ENCODE measurements at regions not wholly inside any gene's neighbourhood (a gene's known extent, or its start where the extent isn't known, plus 50 kb on each side); places are given as distances from the start of the nearest gene placed in this dataset.
"Not testable (repeated sequence)": the region's sequence is repeated elsewhere in the genome, so short reads cannot be mapped to it uniquely, and the experiment has no call there.

- DNase-seq: not testable (repeated sequence)
These were observed 131.9 kb downstream of the CWH43 start for GRCh38 chr4:49117951-49118350.

DNA sequence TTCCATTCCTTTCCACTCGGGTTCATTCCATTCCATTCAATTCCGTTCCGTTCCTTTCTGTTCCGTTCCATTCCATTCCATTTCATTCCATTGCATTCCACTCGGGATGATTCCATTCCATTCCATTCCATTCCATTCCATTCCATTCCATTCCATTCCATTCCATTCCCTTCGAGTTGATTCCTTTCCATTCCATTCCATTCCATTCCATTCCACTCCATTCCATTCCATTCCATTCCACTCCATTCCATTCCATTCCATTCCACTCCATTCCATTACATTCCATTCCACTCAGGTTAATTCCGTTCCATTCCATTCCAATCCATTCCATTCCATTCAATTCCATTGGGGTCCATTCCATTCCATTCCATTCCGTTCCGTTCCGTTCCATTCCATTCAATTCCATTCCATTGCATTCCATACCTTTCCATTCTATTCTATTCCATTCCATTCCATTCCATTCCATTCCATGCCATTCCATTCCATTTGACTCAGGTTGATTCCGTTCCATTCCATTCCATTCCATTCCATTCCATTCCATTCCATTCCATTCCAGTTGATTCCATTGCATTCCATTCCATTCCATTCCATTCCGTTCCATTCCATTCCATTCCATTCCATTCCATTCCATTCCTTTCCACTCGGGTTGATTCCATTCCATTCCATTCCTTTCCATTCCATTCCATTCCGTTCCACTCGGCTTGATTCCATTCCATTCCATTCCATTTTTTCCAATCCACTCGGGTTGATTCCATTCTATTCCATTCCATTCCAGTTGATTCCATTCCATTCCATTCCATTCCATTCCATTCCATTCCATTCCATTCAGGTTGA is 132.5 kb downstream of the CWH43 start:
- DNase-seq: not testable (repeated sequence)

GRCh38 chr4:49119345-49119744 is 133.3 kb downstream of the CWH43 start:
- not testable (repeated sequence) for DNase-seq

DNA sequence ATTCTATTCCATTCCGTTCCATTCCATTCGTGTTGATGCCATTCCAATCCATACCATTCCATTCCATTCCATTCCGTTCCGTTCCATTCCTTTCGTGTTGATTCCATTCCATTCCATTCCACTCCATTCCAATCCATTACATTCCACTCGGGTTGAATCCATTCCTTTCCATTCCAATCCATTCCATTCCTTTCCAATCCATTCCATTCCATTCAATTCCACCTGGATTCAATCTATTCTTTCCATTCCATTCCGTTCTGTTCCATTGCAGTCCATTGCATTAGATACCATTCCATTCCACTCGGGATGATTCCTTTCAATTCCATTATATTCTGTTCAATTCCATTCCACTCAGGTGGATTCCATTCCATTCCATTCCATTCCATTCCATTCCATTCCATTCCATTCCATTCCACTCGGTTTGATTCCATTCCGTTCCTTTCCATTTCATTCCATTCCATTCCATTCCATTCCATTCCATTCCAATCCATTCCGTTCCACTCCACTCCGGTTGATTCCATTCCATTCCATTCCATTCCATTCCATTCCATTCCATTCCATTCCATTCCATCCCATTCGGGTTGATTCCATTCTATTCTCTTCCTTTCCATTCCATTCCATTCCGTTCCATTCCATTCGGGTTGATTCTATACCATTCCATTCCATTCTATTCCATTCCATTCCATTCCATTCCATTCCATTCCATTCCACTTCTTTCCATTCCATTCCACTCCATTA is 134.1 kb downstream of the CWH43 start:
- not testable (repeated sequence) for DNase-seq

- DNase-seq: not testable (repeated sequence)
These were observed 134.7 kb downstream of the CWH43 start for GRCh38 chr4:49120804-49121203.

- not testable (repeated sequence) for DNase-seq
These were observed 140.4 kb downstream of the CWH43 start for GRCh38 chr4:49126443-49126842.

DNA sequence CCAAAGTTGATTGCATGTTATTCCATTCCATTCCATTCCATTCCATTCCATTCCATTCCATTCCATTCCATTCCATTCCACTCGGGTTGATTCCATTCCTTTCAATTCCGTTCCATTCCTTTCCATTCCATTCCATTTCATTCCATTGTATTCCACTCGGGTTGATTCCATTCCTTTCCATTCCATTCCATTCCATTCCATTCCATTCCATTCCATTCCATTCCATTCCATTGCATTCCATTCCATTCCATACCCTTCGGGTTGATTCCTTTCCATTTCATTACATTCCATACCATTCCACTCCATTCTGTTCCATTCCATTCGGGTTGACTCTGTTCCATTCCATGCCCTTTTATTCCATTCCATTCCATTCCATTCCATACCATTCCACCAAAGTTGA is 140.8 kb downstream of the CWH43 start:
- DNase-seq: not testable (repeated sequence)

- DNase-seq: not testable (repeated sequence)
These were observed 143.3 kb downstream of the CWH43 start for GRCh38 chr4:49129385-49129784.

GRCh38 chr4:49129870-49130269 is 143.8 kb downstream of the CWH43 start:
- not testable (repeated sequence) for DNase-seq

DNA sequence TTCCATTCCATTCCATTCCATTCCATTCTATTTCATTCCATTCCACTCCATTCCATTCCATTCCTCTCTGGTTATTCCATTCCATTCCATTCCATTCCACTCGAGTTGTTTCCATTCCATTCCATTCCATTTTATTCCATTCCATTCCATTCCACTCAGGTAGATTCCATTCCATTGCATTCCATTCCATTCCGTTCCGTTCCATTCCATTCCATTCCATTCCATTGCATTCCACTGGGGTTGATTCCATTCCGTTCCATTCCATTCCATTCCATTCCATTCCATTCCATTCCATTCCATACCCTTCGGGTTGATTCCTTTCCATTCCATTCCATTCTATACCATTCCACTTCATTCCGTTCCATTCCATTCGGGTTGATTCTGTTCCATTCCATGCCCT is 144.6 kb downstream of the CWH43 start:
- DNase-seq: not testable (repeated sequence)

- not testable (repeated sequence) for DNase-seq
These were observed 151.0 kb downstream of the CWH43 start for GRCh38 chr4:49137043-49137442.

DNA sequence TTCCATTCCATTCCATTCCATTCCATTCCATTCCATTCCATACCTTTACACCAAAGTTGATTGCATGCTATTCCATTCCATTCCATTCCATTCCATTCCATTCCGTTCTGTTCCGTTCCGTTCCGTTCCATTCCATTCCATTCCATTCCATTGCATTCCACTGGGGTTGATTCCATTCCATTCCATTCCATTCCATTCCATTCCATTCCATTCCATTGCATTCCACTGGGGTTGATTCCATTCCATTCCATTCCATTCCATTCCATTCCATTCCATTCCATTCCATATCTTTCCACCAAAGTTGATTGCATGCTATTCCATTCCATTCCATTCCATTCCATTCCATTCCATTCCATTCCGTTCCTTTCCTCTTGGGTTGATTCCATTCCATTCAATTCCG is 151.9 kb downstream of the CWH43 start:
- DNase-seq: not testable (repeated sequence)

- DNase-seq: not testable (repeated sequence)
These were observed 152.7 kb downstream of the CWH43 start for GRCh38 chr4:49138818-49139217.

GRCh38 chr4:49139513-49139912 is 153.4 kb downstream of the CWH43 start:
- not testable (repeated sequence) for DNase-seq

GRCh38 chr4:49140351-49140750 is 154.3 kb downstream of the CWH43 start:
- not testable (repeated sequence) for DNase-seq

- not testable (repeated sequence) for DNase-seq
These were observed 155.9 kb downstream of the CWH43 start for GRCh38 chr4:49141955-49142354.

GRCh38 chr4:49147143-49147542 is 161.1 kb downstream of the CWH43 start:
- not testable (repeated sequence) for DNase-seq

GRCh38 chr4:49147596-49147995 is 161.5 kb downstream of the CWH43 start:
- DNase-seq: not testable (repeated sequence)

DNA sequence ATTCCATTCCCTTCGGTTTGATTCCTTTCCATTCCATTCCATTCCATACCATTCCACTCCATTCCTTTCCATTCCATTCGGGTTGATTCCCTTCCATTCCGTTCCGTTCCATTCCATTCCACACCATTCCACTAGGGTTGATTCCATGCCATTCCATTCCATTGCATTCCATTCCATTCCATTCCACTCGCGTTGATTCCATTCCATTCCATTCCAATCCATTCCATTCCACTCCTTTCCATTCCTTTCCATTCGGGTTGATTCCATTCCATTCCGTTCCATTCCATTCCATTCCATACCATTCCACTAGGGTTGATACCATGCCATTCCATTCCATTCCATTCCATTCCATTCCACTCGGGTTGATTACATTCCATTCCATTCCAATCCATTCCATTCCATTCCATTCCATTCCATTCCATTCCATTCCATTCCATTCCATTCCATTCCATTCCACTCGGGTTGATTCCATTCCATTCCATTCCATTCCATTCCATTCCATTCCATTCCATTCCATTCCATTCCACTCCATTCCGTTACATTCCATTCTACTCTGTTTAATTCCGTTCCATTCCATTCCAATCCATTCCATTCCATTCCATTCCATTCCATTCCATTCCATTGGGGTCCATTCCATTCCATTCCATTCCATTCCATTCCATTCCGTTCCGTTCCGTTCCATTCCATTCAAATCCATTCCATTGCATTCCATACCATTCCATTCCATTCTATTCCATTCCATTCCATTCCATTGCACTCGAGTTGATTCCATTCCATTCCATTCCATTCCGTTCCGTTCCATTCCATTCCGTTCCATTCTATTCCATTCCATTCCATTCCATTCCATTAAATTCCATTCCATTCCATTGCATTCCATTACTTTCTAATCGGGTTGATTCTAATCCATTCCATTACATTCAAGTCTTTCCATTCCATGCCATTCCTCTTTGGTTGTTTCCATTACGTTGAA is 163.2 kb downstream of the CWH43 start:
- DNase-seq: peak; percentile 39

GRCh38 chr4:49150351-49151083 is 164.4 kb downstream of the CWH43 start:
- DNase-seq: not testable (repeated sequence)

GRCh38 chr4:49153011-49153410 is 166.9 kb downstream of the CWH43 start:
- not testable (repeated sequence) for DNase-seq

Measured in femur (tissue), 1 donor.